ENCODE measurements at regions not wholly inside any gene's neighbourhood (a gene's known extent, or its start where the extent isn't known, plus 50 kb on each side); places are given as distances from the start of the nearest gene placed in this dataset.

DNA sequence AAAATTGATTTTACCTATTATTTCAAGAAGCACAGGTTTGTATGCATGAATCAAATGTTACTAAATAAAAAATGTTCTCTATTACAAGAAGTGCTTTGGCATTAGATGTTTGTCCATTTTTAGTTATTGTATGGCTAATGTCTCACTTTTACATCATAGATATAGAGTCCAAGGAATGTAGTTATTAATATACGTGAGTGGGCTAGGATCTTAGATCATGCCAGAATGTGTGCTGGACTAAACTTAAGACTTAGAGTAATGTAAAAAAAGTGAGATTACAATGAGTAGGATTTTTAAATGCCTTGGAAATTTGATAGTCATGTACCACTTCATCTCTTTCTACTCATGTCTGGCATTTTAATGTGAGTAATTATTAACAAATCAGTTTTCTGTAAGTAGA, 196.6 kb downstream of the ARL4A start:
- H3K27me3 Mint-ChIP-seq = peaks cover 2 to 27% (median 20%) of the 10 kb centered on the region in 5 donors
- H3K36me3 ChIP-seq (ENCODE audit: control insufficient read depth in 2 of 3, insufficient read depth in 3 of 3, low read length in 3 of 3) = no peaks in the 10 kb centered on the region
- no peak overlapping the region for H3K4me3 Mint-ChIP-seq
- H3K36me3 Mint-ChIP-seq = no peaks in the 10 kb centered on the region
- no peak overlapping the region for H3K27ac ChIP-seq (ENCODE audit: low read depth, low read length)
- peaks cover 0 to 3% (median 0%) of the 10 kb centered on the region in 11 donors for H3K9me3 Mint-ChIP-seq
- no peaks in the 10 kb centered on the region for H3K4me1 Mint-ChIP-seq
- no peak overlapping the region for H3K27ac Mint-ChIP-seq
- no peaks in the 10 kb centered on the region for H3K27me3 ChIP-seq (ENCODE audit: control insufficient read depth in 2 of 2, insufficient read depth in 2 of 2, low read length in 2 of 2)
- H3K4me3 ChIP-seq (ENCODE audit: low read length) = no peak overlapping the region
- ATAC-seq (no peak), DNase-seq (no peak)
- no peaks in the 10 kb centered on the region for H3K4me1 ChIP-seq (ENCODE audit: control insufficient read depth in 2 of 2, insufficient read depth in 2 of 2, low read length in 2 of 2)
- POLR2A ChIA-PET = no interaction called here
- no peaks in the 10 kb centered on the region for H3K9me3 ChIP-seq (ENCODE audit: control insufficient read depth in 2 of 3, low read length in 3 of 3)
- intact Hi-C loops (cut with micrococcal nuclease) = no loop called here
- CTCF ChIA-PET = no interaction called here

DNA sequence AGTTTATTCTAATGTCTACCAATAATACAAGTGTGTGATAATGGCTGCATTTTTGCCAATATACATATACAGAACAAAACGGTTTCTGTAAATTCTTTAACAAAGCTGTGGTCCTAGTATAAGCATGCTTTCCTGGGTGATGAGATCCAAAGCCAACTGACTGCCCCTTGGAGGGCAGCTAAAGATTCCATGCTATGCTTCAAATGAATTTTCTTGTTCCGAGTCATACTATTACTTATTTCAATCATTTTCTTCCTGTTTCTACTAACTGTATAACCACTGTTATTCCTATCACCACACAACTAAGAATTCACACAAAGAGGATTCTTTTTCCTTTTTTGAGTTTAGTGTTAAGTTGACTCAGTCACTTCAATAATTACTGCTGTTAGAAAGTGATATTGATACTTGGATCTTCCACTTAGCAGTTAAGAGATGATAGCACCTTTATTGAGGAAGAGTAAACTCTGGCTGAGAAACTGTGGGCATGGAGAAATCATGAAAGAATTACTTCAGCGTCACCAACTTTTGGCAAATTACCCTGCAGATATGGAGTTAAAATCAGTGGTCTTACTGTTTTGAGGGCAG, 197.5 kb downstream of the ARL4A start:
- intact Hi-C loops (cut with micrococcal nuclease) = no loop called here
- ATAC-seq (no peak), DNase-seq (no peak)
- ChIA-PET POLR2A (no interaction called here), CTCF (no interaction called here)
- Mint-ChIP-seq H3K36me3 (no peaks in the 10 kb centered on the region), H3K4me1 (no peaks in the 10 kb centered on the region), H3K27ac (no peak overlapping the region), H3K9me3 (peaks cover 0 to 3% (median 0%) of the 10 kb centered on the region in 11 donors), H3K4me3 (no peak overlapping the region), H3K27me3 (peaks cover 2 to 27% (median 20%) of the 10 kb centered on the region in 5 donors)
- Histone ChIP-seq H3K4me1 (ENCODE audit: control insufficient read depth in 2 of 2, insufficient read depth in 2 of 2, low read length in 2 of 2) (no peaks in the 10 kb centered on the region), H3K36me3 (ENCODE audit: control insufficient read depth in 2 of 3, insufficient read depth in 3 of 3, low read length in 3 of 3) (no peaks in the 10 kb centered on the region), H3K9me3 (ENCODE audit: control insufficient read depth in 2 of 3, low read length in 3 of 3) (no peaks in the 10 kb centered on the region), H3K4me3 (ENCODE audit: low read length) (no peak overlapping the region), H3K27me3 (ENCODE audit: control insufficient read depth in 2 of 2, insufficient read depth in 2 of 2, low read length in 2 of 2) (no peaks in the 10 kb centered on the region), H3K27ac (ENCODE audit: low read depth, low read length) (no peak overlapping the region)

DNA sequence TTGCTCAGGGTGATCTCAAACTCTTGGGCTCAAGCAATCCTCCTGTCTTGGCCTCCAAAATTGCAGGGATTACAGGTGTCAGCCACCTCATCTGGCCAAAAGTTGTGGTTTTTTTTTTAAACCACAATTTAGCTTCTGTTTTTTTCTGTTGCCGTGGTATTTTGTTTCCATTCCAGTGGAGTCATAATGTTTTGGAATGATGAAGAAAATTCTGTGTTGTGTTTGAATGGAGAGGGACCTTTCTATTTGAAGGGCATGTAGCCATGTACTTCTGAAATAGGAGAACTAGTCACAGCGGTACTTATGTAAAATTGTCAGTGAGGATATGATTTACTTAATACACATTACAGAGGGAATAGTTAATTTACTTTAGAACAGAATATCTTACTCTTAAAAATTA, 201.3 kb downstream of the ARL4A start:
- POLR2A ChIA-PET = no interaction called here
- no peaks in the 10 kb centered on the region for H3K36me3 Mint-ChIP-seq
- no peak overlapping the region for H3K4me3 Mint-ChIP-seq
- H3K36me3 ChIP-seq (ENCODE audit: control insufficient read depth in 2 of 3, insufficient read depth in 3 of 3, low read length in 3 of 3) = no peaks in the 10 kb centered on the region
- ATAC-seq (no peak), DNase-seq (no peak)
- no peak overlapping the region for H3K27ac Mint-ChIP-seq
- CTCF ChIA-PET = no interaction called here
- H3K9me3 Mint-ChIP-seq = no peaks in the 10 kb centered on the region
- intact Hi-C loops (cut with micrococcal nuclease) = no loop called here
- H3K4me1 ChIP-seq (ENCODE audit: control insufficient read depth in 2 of 2, insufficient read depth in 2 of 2, low read length in 2 of 2) = no peaks in the 10 kb centered on the region
- H3K27me3 ChIP-seq (ENCODE audit: control insufficient read depth in 2 of 2, insufficient read depth in 2 of 2, low read length in 2 of 2) = no peaks in the 10 kb centered on the region
- peaks cover 2 to 11% (median 7%) of the 10 kb centered on the region in 5 donors for H3K27me3 Mint-ChIP-seq
- no peaks in the 10 kb centered on the region for H3K9me3 ChIP-seq (ENCODE audit: control insufficient read depth in 2 of 3, low read length in 3 of 3)
- H3K4me1 Mint-ChIP-seq = no peaks in the 10 kb centered on the region
- no peak overlapping the region for H3K4me3 ChIP-seq (ENCODE audit: low read length)
- no peak overlapping the region for H3K27ac ChIP-seq (ENCODE audit: low read depth, low read length)

DNA sequence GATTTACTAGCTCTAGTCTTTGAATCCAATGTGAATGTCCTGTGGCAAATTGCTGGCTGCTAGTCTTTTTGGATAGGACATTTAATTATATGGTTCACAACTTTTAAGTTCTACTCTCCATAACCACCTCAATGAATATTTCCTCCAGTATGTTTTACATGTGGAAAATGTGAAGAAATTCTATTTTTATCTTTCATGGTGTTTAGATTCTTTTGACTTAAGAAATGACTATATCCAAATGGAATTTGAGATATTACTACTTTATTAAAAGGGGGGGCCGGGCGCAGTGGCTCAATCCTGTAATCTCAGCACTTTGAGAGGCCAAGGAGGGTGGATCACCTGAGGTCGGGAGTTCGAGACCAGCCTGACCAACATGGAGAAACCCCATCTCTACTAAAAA, 202.0 kb downstream of the ARL4A start:
- H3K27me3 ChIP-seq (ENCODE audit: control insufficient read depth in 2 of 2, insufficient read depth in 2 of 2, low read length in 2 of 2) = no peaks in the 10 kb centered on the region
- H3K4me3 Mint-ChIP-seq = no peak overlapping the region
- intact Hi-C loops (cut with micrococcal nuclease) = no loop called here
- DNase-seq (no peak), ATAC-seq (no peak)
- peaks cover 2 to 11% (median 7%) of the 10 kb centered on the region in 5 donors for H3K27me3 Mint-ChIP-seq
- no peaks in the 10 kb centered on the region for H3K36me3 Mint-ChIP-seq
- no peaks in the 10 kb centered on the region for H3K4me1 ChIP-seq (ENCODE audit: control insufficient read depth in 2 of 2, insufficient read depth in 2 of 2, low read length in 2 of 2)
- no peak overlapping the region for H3K27ac Mint-ChIP-seq
- H3K27ac ChIP-seq (ENCODE audit: low read depth, low read length) = no peak overlapping the region
- no peak overlapping the region for H3K4me3 ChIP-seq (ENCODE audit: low read length)
- ChIA-PET CTCF (no interaction called here), POLR2A (no interaction called here)
- no peaks in the 10 kb centered on the region for H3K9me3 ChIP-seq (ENCODE audit: control insufficient read depth in 2 of 3, low read length in 3 of 3)
- H3K36me3 ChIP-seq (ENCODE audit: control insufficient read depth in 2 of 3, insufficient read depth in 3 of 3, low read length in 3 of 3) = no peaks in the 10 kb centered on the region
- H3K9me3 Mint-ChIP-seq = no peaks in the 10 kb centered on the region
- H3K4me1 Mint-ChIP-seq = no peaks in the 10 kb centered on the region

DNA sequence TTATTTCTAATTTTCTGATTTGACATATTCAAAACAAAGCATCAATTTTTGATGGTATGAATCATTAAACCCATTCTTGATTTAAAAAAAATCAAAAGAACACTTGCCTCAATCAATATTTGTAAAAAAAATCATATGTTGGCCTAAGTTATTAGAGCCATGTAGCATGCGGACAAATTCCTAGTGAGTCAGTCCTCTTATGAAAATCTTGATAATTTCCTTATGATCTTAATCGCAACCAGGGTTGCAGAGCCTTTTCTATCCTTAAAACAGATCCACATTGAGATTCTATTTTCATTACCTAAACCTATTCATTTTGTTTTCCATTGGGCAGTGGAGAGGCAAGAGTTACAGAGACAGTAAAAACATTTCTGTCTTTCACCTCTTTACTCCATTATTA, 203.2 kb downstream of the ARL4A start:
- ATAC-seq (no peak), DNase-seq (no peak)
- no peak overlapping the region for H3K4me3 ChIP-seq (ENCODE audit: low read length)
- ChIA-PET POLR2A (no interaction called here), CTCF (no interaction called here)
- H3K27ac Mint-ChIP-seq = no peak overlapping the region
- H3K27ac ChIP-seq (ENCODE audit: low read depth, low read length) = no peak overlapping the region
- no peaks in the 10 kb centered on the region for H3K36me3 ChIP-seq (ENCODE audit: control insufficient read depth in 2 of 3, insufficient read depth in 3 of 3, low read length in 3 of 3)
- intact Hi-C loops (cut with micrococcal nuclease) = no loop called here
- H3K4me3 Mint-ChIP-seq = no peak overlapping the region
- no peaks in the 10 kb centered on the region for H3K4me1 ChIP-seq (ENCODE audit: control insufficient read depth in 2 of 2, insufficient read depth in 2 of 2, low read length in 2 of 2)
- no peaks in the 10 kb centered on the region for H3K9me3 ChIP-seq (ENCODE audit: control insufficient read depth in 2 of 3, low read length in 3 of 3)
- H3K27me3 Mint-ChIP-seq = peaks cover 0 to 11% (median 6%) of the 10 kb centered on the region in 5 donors
- no peaks in the 10 kb centered on the region for H3K36me3 Mint-ChIP-seq
- H3K27me3 ChIP-seq (ENCODE audit: control insufficient read depth in 2 of 2, insufficient read depth in 2 of 2, low read length in 2 of 2) = no peaks in the 10 kb centered on the region
- H3K4me1 Mint-ChIP-seq = no peaks in the 10 kb centered on the region
- no peaks in the 10 kb centered on the region for H3K9me3 Mint-ChIP-seq

DNA sequence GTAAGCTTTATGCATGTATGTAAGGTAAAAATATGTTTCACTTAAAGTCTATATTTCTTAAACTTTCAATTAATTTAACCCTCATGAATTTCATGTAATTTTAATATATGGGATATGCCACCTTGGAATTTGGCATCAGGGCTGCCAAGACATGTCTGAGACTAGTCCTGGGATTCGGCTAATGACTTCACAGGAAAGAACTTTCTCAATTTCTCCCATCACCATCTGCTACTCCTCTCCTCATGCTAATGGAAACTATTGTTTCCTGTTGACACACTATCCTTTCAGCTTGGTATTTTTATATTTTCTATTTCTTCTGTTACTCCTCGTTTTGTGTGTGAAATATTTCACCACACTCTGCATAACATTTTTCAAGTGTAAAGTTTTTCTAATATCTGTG, 205.9 kb downstream of the ARL4A start:
- ATAC-seq (no peak), DNase-seq (no peak)
- Histone ChIP-seq H3K4me3 (ENCODE audit: low read length) (no peak overlapping the region), H3K9me3 (ENCODE audit: control insufficient read depth in 2 of 3, low read length in 3 of 3) (no peaks in the 10 kb centered on the region), H3K27ac (ENCODE audit: low read depth, low read length) (no peak overlapping the region), H3K27me3 (ENCODE audit: control insufficient read depth in 2 of 2, insufficient read depth in 2 of 2, low read length in 2 of 2) (no peaks in the 10 kb centered on the region), H3K36me3 (ENCODE audit: control insufficient read depth in 2 of 3, insufficient read depth in 3 of 3, low read length in 3 of 3) (no peaks in the 10 kb centered on the region), H3K4me1 (ENCODE audit: control insufficient read depth in 2 of 2, insufficient read depth in 2 of 2, low read length in 2 of 2) (no peaks in the 10 kb centered on the region)
- H3K9me3 Mint-ChIP-seq = no peaks in the 10 kb centered on the region
- ChIA-PET CTCF (no interaction called here), POLR2A (no interaction called here)
- H3K4me1 Mint-ChIP-seq = no peaks in the 10 kb centered on the region
- H3K27me3 Mint-ChIP-seq = peaks cover 0 to 10% (median 4%) of the 10 kb centered on the region in 5 donors
- H3K36me3 Mint-ChIP-seq = no peaks in the 10 kb centered on the region
- intact Hi-C loops (cut with micrococcal nuclease) = no loop called here
- H3K4me3 Mint-ChIP-seq = no peak overlapping the region
- H3K27ac Mint-ChIP-seq = no peak overlapping the region

DNA sequence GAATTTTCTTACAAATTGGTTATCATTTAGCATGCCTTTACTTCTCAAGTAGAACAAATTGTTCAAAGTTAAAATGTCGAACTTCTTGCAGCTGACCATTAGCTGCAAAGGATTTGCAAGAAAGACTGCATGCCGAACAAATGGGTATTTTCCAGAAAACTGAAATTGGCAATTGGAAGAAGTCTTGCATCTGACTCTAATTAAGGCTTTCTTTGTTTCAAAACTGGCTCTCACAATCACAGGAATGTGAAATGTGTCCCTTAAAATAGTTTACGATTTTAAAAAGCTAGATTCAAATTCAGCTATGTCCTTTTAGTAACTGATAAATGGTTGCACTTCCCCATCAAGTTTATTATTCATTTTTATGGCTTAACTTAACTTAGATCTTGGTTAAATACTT, 207.9 kb downstream of the ARL4A start:
- no peak overlapping the region for H3K4me3 ChIP-seq (ENCODE audit: low read length)
- H3K27ac ChIP-seq (ENCODE audit: low read depth, low read length) = no peak overlapping the region
- no peaks in the 10 kb centered on the region for H3K4me1 ChIP-seq (ENCODE audit: control insufficient read depth in 2 of 2, insufficient read depth in 2 of 2, low read length in 2 of 2)
- Mint-ChIP-seq H3K9me3 (no peaks in the 10 kb centered on the region), H3K27ac (no peak overlapping the region), H3K4me1 (no peaks in the 10 kb centered on the region), H3K27me3 (peaks cover 0 to 5% (median 0%) of the 10 kb centered on the region in 5 donors), H3K4me3 (no peak overlapping the region), H3K36me3 (no peaks in the 10 kb centered on the region)
- no peaks in the 10 kb centered on the region for H3K36me3 ChIP-seq (ENCODE audit: control insufficient read depth in 2 of 3, insufficient read depth in 3 of 3, low read length in 3 of 3)
- CTCF ChIA-PET = no interaction called here
- H3K27me3 ChIP-seq (ENCODE audit: control insufficient read depth in 2 of 2, insufficient read depth in 2 of 2, low read length in 2 of 2) = no peaks in the 10 kb centered on the region
- DNase-seq (no peak), ATAC-seq (no peak)
- POLR2A ChIA-PET = no interaction called here
- H3K9me3 ChIP-seq (ENCODE audit: control insufficient read depth in 2 of 3, low read length in 3 of 3) = no peaks in the 10 kb centered on the region
- intact Hi-C loops (cut with micrococcal nuclease) = no loop called here
